Hypothalamus (tissue), 51 donors: ENCODE measurements at regions not wholly inside any gene's neighbourhood (a gene's known extent, or its start where the extent isn't known, plus 50 kb on each side); places are given as distances from the start of the nearest gene placed in this dataset.

Experiments used
- DNase-seq, 51 donors: peaks; one replicate each; lab custom pipeline; 2025; lab: John Stamatoyannopoulos, UW

DNA sequence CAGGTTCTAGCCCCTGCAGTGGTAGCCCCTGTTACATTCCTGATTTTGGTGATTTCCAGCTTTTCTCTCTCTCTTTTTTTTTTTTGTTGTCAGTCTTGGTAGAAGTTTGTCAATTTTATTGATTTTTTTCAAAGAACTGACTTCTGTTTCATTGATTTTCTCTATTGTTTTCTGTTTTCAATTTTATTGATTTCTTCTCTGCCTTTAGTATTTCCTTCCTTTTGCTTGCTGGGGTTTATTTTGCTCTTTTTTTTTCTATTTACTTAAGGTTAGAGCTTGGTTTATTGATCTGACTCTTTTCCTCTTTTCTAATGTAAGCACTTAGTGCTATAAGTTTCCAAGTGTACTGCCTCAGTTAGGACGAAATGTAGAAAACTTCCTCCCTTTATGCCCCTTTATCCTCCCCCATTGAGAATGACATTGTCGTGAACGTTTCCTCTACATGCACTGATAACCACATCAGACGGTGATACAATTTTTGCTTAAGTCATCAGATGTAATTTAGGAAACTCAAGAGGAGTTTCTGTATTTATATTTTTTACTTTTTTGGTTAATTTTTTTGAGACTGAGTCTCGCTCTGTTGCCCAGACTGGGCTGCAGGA lies 81.1 kb upstream of the HS6ST1 start:
- DNase-seq, result no peak

DNA sequence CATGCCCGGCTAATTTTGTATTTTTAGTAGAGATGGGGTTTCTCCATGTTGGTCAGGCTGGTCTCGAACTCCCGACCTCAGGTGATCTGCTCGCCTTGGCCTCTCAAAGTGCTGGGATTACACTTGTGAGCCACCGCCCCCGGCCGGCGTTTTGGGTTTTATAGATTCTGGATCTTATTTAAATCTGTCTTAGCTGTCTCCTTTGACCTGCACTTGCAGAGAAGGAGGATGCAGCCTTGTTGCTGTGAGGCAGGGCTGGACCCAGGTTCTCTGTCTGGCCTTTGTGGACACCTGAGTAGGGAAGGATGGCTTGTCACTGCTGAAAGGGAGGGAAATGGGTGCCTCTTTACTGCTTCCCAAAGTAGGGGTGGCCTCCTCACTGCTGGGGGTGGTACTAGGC lies 83.0 kb upstream of the HS6ST1 start:
- no peak for DNase-seq

DNA sequence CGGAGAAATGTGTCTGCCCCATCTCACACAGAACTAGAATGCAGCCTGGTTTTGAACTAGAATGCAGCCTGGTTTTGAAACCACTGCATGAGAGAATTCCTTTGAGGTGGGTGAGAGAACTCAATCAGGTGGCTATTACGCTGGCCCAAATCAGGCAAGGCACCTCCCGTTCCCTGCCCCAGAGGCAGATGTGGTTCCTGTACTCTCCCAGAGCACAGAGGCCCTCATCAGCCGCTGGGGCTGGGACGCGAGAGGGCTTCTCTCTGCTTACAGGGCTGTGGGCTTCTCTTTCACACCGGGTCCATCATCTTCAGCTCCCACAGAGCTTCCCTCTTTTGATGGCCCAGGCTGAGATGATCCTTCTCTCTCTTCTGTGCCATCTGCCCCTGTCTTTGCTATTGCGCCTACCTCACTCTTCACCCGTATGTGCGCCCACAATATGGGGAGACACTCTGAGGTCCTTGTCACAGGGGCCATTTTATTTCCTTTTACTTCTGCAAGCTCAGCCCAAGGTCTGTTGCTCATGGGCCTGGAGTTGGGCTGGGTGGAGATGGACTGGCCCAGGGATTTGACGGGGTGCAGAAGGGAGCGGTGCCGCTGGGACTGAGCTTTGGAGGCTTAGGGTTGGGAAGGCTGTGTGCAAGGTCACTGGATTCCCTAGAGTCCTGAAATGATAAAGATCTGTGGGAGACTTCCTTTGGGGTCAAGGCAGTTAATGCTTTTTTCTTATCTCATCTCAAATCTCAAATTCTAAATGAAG lies 84.4 kb upstream of the HS6ST1 start:
- DNase-seq, result no peak

DNA sequence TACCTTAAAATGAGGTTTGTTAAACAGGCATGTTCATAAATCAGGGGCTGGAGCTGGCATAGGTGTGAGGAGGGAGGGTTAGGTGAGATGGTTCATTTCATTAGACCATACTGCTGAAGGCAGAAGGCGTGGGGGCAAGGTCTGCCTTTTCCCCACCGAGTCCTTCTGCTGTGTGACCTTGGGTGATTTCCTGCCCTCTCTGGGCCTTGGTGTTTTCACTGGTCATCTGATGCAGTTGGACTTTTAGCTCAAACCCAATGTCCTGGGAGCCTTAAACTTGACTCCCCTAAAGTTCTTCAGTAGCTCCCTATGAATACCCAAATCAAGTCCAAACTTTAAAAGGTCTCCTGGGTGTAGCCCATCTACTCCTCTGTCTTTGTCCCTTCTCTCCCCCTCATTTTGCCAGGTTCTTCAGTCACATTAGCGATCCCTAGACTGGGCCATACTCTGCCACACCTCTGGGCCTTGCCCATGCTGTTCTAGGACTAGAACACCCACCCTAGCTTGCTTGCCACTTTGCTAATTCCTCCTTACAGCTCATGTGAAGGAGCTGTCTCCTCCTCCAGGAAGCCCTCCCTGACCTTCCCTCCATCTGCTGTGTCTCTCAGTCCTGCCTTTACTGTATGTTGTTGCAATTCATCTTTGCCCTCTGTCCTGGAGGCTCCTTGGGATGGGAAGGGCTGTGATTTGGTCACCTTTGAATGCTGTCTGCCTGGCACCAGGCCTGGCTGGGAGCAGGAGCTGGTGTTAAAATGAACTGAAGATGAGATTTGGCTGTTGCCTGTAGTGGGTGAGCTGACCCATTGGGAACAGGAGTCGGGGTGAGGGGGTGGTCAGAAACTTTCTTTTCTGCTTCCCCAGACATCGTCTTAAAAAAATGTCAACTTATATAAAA lies 85.4 kb upstream of the HS6ST1 start:
- DNase-seq, result no peak

DNA sequence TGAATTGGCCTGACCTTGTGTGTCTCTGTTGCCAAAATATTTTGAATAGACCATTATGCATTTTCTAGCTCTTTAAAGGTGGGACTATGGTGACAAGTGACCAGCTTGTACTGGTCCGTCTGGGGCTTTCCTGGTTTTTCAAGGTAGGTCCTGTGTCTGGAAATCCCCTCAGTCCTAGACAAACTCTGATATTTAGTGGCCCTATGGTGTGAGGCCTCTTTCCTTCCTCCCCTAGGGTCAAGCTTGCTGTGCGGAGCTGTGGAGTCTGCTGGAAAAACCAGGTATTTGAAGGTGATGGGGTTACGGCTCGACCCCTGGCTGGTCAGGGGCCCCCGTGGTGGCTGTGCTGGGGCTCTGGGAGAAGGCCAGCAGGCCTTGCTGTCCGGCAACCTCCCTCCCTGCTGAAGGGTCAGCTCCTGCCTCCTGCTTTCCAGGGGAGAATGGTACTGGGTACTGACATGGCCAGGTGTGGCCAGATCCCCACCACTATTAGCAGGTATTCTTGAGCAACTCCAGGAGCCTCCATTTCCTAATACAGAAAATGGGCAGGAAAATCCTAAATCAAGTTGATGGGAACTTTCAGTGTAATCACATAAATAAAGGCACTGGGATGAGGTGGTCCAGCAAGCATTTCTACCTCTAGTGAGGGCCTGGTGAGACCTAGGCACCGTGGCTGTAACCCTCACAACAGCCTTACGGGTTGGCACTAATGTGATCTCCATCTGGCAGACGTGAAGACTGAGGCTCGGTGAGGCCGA lies 86.2 kb upstream of the HS6ST1 start:
- DNase-seq, result no peak

DNA sequence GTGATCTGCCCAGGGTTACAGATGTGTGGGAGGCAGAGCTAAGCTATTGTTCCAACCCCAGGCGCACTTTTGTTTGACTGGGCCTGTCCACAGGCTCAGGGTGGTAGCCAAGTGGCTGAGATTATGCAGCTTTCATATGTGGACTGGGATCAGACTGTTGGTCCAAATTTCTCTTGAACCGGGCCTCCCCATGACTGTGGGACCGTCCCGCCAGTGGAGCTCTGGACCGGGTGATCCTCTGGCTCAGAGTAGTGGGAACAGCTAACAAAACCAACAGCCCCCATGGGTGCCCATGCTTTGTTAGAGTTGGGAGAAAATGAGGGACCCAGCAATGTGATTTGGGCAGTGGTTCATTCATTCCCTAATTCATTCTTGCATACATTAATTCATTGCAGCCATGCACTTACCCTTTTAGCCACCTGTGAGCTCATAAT lies 86.8 kb upstream of the HS6ST1 start:
- no peak for DNase-seq

DNA sequence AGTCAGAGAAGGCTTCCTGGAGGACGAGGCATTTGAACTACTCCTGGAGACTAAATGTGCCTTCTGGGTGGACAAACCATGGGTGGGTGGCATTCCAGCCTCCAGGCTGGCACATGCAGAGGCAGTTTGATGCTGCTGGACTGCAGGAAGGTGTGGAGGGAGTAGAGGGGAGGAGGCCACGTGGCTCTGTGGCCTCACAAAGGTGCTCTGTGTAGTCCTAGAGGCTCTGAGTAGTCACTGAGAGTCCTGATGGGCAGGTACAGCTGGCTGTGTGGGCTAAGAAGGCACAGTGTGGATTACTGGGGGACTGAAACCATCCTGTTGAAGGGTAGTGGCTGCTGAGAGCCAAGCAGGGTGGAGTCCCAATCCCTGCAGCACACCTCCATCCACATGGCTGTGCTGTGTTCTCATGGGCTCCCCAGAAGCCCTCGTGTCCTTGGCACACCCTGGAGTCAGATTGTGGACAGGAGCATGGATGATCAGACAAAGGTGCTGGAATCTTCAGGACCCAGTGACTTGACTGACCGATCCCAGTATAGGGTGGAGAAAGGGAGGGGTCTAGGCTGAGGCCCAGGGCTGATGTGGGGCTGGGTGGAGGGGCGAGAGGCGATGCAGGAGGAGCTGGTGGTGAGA lies 87.4 kb upstream of the HS6ST1 start:
- DNase-seq, result no peak

DNA sequence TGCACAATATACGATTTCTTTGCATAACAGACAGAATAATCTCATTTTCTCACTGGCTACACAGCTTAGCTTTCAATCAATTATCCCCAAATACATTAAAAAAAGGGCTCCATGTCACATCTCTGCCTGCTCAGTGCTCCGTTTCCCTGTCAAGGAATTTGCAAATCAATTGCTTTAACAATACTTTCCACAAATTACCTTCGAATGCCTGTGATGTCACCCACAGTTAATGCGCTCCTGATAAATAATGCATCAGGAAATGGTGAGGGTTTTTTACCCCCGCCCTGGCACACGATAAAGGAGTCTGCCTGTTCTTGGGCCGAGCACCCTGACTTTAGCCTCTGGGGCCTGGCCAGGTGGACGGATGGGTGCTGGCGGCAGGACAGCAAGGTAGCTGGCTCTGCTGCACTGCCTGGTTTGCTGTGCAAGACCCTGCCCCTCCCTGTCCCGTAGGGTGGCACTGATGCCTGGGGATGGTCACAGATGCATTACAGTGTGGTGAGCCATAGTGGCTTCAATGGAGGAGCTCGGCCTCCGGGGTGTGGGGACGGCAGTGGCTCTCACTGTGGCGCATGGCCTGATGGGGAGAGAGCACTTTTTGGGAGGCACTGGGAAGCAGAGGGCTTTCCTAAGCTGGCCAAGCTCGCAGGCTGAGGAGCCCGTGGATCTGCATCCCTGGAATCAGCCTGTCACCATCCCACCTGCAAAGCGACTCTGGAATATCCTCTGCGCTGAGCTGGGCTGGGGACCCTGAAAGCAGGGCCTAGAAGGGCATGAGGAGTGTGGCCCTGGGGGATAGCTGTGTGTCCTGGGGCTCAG lies 88.3 kb upstream of the HS6ST1 start:
- DNase-seq, result no peak

DNA sequence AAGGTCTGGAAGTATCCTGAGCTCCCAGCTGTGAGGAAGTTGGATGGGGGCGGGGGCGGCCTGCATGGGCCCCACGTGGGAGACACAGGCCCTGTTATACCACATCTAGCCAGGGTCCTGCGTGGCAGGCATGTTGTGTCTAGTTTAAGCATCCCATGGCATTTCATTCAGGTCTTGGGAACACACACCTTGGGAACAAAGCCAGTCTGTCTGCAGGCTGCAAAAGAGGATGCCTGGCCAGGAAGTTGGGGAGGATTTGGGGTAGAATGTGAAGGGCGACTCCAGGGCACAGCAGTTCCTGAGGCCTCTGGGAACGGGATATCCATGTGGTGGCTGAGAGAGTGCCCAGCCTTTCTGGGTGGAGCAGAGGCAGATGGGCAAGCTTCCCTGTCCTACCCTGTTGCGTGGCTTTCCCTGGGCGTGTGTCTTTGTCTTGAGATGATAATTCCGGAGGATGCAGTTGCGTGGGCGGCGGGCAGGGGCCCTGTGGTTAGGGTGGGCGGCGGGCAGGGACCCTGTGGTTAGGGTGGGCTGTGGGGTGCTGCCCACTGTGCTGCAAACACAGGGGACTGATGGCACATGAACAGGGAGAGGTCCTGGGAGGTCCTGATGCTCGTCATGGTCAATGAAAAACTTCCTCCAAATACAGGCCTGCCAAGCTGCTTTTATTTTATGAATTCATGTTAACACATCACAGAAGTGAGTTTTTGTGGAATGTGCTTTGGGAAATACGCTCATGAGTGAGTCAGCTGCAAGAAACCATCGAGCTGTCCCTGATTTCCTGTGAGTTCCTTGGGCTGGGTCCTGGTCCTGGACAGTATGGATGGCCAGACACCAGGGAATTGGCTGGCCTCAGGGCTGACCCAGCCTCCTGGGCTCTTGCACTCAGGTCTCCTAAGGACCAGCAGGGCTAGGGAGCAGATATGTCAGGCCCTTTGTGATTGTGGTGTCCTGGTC lies 90.0 kb upstream of the HS6ST1 start:
- no peak for DNase-seq

DNA sequence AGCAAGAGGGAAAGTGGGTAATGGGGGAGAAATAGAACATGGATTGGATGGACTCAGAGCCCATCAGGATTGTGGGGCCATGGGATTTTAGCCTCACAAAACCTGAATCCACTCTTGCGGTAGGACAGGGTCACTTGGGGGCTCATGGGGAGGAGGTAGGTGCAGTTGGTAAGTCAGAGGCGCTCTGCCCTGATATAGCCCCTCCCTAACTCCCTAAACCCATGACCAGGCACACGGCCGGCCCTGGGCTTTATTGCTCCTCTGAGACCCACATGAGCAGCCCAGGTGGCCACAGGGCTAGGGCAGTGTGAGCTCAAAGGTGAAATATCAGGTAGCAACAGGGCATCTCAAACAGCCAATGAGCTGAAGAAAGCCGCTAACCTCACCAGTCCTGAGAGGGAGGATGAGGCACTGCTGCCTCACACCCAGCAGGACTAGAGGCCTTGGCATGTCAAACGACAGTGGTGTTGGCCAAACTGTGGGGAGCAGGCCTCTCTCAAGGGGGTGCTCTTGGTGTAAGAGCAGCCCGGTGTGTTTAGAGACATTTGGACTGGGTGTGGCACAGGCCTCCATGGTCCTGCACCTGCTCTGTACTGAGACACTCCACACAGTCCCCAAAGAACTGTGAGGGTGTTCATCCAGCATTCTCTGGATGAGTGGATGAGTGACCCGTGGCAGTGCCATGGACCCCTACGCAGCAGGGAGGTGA lies 90.8 kb upstream of the HS6ST1 start:
- no peak for DNase-seq

DNA sequence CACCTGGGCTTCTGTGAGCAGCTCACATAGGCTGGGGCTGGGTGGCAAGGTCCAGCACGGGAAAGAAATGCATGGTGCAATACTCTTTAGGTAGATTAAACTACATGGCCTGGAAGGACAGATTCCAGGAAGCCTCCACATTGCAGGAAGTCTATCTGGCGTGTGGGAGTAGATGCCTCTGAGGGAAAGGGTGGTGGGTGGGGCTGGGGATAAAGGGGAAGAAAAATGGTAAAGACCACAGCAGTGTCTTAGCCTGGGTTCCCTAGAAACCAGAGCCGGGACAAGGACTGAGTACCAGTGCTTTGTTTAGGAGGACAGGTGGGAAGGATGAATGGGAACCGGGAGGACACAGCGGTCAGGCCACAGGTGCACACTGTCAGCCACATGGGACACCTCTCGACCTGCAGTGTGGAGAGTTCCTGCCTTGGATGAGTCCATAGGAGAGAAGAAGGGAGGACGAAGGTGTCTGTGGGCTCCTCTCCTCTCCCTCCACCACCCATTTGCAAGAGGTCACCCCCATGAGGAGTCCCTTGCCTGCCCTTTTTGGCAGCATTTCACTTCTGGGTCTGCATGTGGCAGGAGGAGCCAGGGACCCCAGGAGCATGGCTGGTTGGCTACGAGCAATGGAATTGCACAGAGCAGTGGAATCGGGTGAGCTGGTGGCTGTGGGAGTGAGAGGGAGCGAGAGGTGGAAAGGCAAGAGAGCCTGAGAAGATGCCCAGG lies 91.5 kb upstream of the HS6ST1 start:
- no peak for DNase-seq

DNA sequence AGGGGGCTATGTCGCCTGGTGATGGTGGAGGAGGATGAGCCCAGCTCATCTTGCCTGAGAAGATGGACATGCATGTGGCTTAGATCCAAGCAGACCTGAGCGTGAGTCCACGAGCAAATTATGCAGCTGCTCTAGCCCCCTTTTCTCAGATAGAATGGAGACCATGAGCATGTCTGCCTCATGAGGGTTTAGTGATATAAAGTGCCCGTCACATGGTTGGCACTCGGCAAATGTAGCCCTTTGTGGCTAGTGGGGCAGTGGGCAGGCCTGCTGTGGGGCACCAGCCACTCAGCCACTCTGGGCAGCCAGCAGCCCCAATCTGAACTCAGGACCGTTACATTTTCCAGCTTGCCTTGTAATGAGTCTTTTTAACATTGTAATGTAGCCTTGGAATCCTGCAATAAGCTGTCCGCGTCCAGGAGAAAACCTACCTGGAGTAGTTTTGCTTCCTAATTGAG lies 92.1 kb upstream of the HS6ST1 start:
- DNase-seq, result no peak

DNA sequence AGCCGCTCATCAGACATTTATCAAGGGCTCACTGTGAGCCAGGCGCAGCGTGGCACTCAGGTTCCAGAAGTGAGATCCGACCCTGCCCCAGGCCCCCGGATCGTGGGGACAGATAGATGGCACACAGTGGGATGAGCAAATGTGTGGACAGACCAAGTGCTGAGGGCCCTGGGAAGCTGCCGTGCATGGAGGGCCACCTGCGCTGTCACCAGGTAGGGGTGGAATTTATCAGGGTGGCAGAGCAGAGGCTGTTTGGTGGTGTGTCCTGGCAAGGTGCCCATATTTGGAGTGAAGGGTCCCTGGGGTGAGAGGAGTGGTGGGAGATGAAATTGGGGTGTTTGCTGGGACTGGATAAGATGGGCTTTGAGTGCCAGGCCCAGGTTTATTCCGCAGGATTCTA lies 92.8 kb upstream of the HS6ST1 start:
- no peak for DNase-seq

DNA sequence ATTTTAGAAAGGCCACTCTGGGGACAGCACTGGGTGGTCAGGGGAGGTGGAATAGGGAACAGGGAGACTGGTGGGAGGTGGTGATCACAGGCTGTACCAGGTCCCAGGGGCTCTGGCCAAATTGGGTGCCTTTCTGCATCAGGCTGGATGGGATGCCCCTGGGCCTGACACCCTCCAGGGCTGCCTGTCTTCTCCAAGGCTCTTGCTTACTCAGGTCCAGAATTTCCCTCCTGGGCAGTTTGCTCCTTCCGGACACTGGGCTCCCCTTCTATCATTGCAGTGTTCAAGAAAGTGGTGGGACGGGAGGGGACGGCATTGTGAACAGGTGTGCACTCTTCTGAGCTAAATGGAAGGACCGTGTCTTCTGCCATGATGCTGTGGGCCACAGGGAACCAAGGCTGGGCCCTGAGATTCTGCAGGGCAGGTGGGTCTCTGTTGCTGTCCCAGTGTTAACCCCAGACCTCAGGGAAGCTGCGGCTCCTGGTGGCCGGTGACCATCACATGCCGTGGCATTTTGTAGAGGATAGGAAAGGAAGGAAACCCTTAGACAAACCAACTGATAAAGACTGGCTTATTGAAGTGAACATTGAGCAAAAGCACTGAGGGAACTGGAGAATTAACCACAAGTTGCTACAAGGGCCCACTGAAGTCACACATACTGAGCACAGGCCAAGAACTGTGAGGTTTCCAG lies 93.7 kb upstream of the HS6ST1 start:
- DNase-seq, result no peak

DNA sequence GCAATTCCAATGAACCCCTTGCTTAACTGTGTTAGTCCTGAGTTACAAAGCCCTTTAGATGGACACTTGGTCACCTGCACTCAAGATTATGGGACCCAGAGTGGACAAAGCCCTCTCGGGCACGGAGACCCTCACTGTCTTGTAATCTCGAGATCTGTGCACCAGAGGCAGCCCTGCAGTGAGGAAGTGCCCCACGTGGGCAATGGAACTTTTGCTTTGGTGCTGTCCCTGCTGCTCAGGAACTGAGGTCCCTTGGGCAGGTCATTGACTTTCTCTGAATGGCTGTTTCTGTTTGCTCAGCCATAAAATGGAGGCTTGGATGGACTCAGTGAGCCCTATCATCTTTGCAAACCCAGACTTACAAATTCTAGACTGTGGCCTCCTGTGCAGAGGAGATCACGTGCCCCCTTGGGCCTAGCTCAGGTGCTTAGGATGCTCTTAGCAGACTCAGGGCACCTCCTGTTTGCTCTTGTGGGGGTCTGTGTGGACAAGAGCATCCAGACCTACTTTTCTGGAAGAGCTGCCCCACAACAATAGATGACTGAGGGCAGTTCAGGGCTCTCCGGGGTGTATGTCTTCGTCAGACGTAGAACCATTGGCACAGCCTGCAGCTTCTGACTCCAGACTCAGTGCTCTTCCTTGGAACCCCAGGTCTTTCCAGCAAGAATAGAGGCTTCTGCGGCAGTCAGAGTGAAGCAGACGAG lies 94.5 kb upstream of the HS6ST1 start:
- no peak for DNase-seq
